HepG2 (cell line): ENCODE measurements at regions not wholly inside any gene's neighbourhood (a gene's known extent, or its start where the extent isn't known, plus 50 kb on each side); places are given as distances from the start of the nearest gene placed in this dataset.

ENCODE experiments used
- HOXA3 ChIP-seq: sonication (generic); formaldehyde crosslinking; IDR thresholded peaks from 2 replicates; pipeline ENCODE4 v1.5.0; 2020; ENCODE audit warnings: missing genetic modification reagents
- MEIS2 ChIP-seq: sonication (generic); formaldehyde crosslinking; IDR thresholded peaks from 2 replicates; pipeline ENCODE4 v1.9.0; 2021; ENCODE audit warnings: mild to moderate bottlenecking, missing genetic modification reagents
- NCOA1 ChIP-seq: sonication (generic); formaldehyde crosslinking; IDR thresholded peaks from 2 replicates; pipeline ENCODE4 v1.9.0; 2021; ENCODE audit warnings: missing genetic modification reagents
- PHF8 ChIP-seq: sonication (generic); formaldehyde crosslinking; IDR thresholded peaks from 2 replicates; pipeline ENCODE4 v1.5.0; 2020; ENCODE audit warnings: missing genetic modification reagents
- SMAD1 ChIP-seq: sonication (generic); formaldehyde crosslinking; IDR thresholded peaks from 2 replicates; pipeline ENCODE4 v1.4.0; 2020; ENCODE audit warnings: missing genetic modification reagents, low read depth, mild to moderate bottlenecking, borderline replicate concordance
- SNRNP70 ChIP-seq: fragments of 200-400 bp; formaldehyde crosslinking; IDR thresholded peaks from 2 replicates; pipeline ENCODE4 v1.6.1; 2017; ENCODE audit warnings: mild to moderate bottlenecking, low read depth, low read length, moderate library complexity
- ZNF331 ChIP-seq: sonication (generic); formaldehyde crosslinking; IDR thresholded peaks from 2 replicates; pipeline ENCODE4 v1.4.0; 2020; ENCODE audit warnings: missing genetic modification reagents
- ZNF552 ChIP-seq: sonication (generic); formaldehyde crosslinking; IDR thresholded peaks from 2 replicates; pipeline ENCODE4 v1.9.0; 2022; ENCODE audit warnings: missing genetic modification reagents, mild to moderate bottlenecking, borderline replicate concordance
- ZNF672 ChIP-seq: sonication (generic); formaldehyde crosslinking; IDR thresholded peaks from 2 replicates; pipeline ENCODE4 v1.8.1; 2022; ENCODE audit warnings: missing genetic modification reagents
- ZNF674 ChIP-seq: sonication (generic); formaldehyde crosslinking; IDR thresholded peaks from 2 replicates; pipeline ENCODE4 v1.5.0; 2020; ENCODE audit warnings: low read depth, mild to moderate bottlenecking, missing genetic modification reagents
- ZNF777 ChIP-seq: sonication (generic); formaldehyde crosslinking; IDR thresholded peaks from 2 replicates; pipeline ENCODE4 v1.4.0; 2020; ENCODE audit warnings: missing genetic modification reagents
- ZNF781 ChIP-seq: sonication (generic); formaldehyde crosslinking; IDR thresholded peaks from 2 replicates; pipeline ENCODE4 v1.5.1; 2020; ENCODE audit warnings: borderline replicate concordance, mild to moderate bottlenecking, missing genetic modification reagents; ENCODE audit errors: not compliant biosample characterization
- ZSCAN20 ChIP-seq: sonication (generic); formaldehyde crosslinking; IDR thresholded peaks from 2 replicates; pipeline ENCODE4 v1.4.0; 2020; ENCODE audit warnings: missing genetic modification reagents, mild to moderate bottlenecking, borderline replicate concordance
- TF ChIP-seq, protein P1 (sequence below): sonication (generic); formaldehyde crosslinking; IDR thresholded peaks from 2 replicates; pipeline ENCODE4 v1.4.0; 2020; ENCODE audit warnings: missing genetic modification reagents, borderline replicate concordance
- TF ChIP-seq, protein P2 (sequence below): sonication (generic); formaldehyde crosslinking; conservative IDR thresholded peaks from 2 replicates; pipeline ENCODE4 v1.8.1; 2023; ENCODE audit warnings: missing genetic modification reagents
- TF ChIP-seq, protein P3 (sequence below), 2 experiments: fragments of 450-650 bp in 1 of 2; sonication (generic) in 1 of 2; formaldehyde crosslinking; IDR thresholded peaks; 2 replicates each; pipeline versions ENCODE4 v1.5.0 to v1.8.0; 2020 to 2022; ENCODE audit warnings: mild to moderate bottlenecking in 1 of 2, missing genetic modification reagents in 1 of 2
- TF ChIP-seq, protein P4 (sequence below): sonication (generic); formaldehyde crosslinking; IDR thresholded peaks from 2 replicates; pipeline ENCODE4 v1.4.0; 2020; ENCODE audit warnings: missing genetic modification reagents, borderline replicate concordance
- TF ChIP-seq, protein P5 (sequence below): sonication (generic); formaldehyde crosslinking; IDR thresholded peaks from 2 replicates; pipeline ENCODE4 v1.8.1; 2022; ENCODE audit warnings: mild to moderate bottlenecking, missing genetic modification reagents
- TF ChIP-seq, protein P6 (sequence below): IDR thresholded peaks from 2 replicates; pipeline ENCODE4 v1.6.1; 2016; ENCODE audit warnings: missing genetic modification reagents, missing compliant biosample characterization

DNA sequence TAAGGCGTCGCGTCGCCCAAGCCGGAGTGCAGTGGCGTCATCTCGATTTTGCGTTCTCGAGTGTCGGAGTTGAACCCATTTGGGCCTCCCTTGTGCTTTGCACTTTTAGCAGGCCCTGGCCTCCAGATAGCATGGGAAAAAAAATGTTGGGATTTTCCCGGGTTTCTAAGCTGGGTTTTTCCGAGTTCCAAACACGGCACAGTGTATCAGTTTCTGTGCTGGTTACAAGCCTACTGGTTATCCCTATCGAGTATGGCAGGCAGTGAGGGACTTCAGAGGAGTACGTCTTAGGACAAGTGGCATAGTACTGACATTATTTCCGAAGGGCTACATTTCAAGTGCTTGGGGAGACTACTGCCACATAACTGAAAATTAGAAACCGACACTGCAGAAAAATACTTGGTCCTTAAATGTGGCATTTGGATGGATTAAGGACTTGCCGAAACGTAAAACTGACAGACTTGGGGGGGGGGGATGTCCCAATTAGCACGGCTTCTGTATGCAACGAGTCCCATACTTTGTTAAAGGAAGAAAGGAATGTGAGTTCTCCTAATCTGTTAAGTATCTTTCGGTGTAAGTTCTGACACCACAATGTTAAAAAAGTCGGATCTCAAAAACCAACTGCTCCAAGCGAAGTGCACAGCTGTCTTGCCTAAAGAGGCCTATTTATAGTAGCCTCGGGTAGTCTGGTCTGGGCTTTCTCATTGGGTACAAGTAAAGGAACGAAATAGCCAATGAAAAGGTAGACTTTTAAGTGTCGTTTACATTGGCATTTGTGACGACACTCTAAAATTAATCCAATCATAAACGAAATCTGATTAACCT is 70.2 kb downstream of the HFE start (continued):
- TF ChIP-seq, protein P1, sequence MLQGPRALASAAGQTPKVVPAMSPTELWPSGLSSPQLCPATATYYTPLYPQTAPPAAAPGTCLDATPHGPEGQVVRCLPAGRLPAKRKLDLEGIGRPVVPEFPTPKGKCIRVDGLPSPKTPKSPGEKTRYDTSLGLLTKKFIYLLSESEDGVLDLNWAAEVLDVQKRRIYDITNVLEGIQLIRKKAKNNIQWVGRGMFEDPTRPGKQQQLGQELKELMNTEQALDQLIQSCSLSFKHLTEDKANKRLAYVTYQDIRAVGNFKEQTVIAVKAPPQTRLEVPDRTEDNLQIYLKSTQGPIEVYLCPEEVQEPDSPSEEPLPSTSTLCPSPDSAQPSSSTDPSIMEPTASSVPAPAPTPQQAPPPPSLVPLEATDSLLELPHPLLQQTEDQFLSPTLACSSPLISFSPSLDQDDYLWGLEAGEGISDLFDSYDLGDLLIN, result no peak; the same call in 1 of the 2 replicates
- TF ChIP-seq ZNF552 (CRISPR knock-in tag) (peak; percentile 22; the same call in 1 of the 2 replicates), ZNF777 (CRISPR knock-in tag) (peak; percentile 34), PHF8 (CRISPR knock-in tag) (0 out of 2 replicates have a peak, but pooled peaks have one; percentile 18), ZNF674 (CRISPR knock-in tag) (peak; percentile 20; the same call in 1 of the 2 replicates), MEIS2 (CRISPR knock-in tag) (peak; percentile 26; the same call in 1 of the 2 replicates), ZNF331 (no peak), ZNF781 (CRISPR knock-in tag) (peak; percentile 47), ZSCAN20 (CRISPR knock-in tag) (0 out of 2 replicates have a peak, but pooled peaks have one; percentile 6), NCOA1 (CRISPR knock-in tag) (0 out of 2 replicates have a peak, but pooled peaks have one; percentile 22), SMAD1 (CRISPR knock-in tag) (no peak; the same call in 1 of the 2 replicates), SNRNP70 (0 out of 2 replicates have a peak, but pooled peaks have one; percentile 62), ZNF672 (CRISPR knock-in tag) (no peak; the same call in 1 of the 2 replicates), HOXA3 (CRISPR knock-in tag) (peak; percentile 29; the same call in 1 of the 2 replicates)
- TF ChIP-seq, protein P2, sequence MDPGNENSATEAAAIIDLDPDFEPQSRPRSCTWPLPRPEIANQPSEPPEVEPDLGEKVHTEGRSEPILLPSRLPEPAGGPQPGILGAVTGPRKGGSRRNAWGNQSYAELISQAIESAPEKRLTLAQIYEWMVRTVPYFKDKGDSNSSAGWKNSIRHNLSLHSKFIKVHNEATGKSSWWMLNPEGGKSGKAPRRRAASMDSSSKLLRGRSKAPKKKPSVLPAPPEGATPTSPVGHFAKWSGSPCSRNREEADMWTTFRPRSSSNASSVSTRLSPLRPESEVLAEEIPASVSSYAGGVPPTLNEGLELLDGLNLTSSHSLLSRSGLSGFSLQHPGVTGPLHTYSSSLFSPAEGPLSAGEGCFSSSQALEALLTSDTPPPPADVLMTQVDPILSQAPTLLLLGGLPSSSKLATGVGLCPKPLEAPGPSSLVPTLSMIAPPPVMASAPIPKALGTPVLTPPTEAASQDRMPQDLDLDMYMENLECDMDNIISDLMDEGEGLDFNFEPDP (CRISPR knock-in tag), result 0 out of 2 replicates have a peak, but pooled peaks have one; percentile 98
- TF ChIP-seq, protein P3, sequence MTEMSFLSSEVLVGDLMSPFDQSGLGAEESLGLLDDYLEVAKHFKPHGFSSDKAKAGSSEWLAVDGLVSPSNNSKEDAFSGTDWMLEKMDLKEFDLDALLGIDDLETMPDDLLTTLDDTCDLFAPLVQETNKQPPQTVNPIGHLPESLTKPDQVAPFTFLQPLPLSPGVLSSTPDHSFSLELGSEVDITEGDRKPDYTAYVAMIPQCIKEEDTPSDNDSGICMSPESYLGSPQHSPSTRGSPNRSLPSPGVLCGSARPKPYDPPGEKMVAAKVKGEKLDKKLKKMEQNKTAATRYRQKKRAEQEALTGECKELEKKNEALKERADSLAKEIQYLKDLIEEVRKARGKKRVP (CRISPR knock-in tag; IDR thresholded peaks at IDR 0.05), result peak in 1 of 2 experiments; percentile 93; a peak in 3 of 4 replicates
- TF ChIP-seq, protein P4, sequence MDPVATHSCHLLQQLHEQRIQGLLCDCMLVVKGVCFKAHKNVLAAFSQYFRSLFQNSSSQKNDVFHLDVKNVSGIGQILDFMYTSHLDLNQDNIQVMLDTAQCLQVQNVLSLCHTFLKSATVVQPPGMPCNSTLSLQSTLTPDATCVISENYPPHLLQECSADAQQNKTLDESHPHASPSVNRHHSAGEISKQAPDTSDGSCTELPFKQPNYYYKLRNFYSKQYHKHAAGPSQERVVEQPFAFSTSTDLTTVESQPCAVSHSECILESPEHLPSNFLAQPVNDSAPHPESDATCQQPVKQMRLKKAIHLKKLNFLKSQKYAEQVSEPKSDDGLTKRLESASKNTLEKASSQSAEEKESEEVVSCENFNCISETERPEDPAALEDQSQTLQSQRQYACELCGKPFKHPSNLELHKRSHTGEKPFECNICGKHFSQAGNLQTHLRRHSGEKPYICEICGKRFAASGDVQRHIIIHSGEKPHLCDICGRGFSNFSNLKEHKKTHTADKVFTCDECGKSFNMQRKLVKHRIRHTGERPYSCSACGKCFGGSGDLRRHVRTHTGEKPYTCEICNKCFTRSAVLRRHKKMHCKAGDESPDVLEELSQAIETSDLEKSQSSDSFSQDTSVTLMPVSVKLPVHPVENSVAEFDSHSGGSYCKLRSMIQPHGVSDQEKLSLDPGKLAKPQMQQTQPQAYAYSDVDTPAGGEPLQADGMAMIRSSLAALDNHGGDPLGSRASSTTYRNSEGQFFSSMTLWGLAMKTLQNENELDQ (CRISPR knock-in tag), result 0 out of 2 replicates have a peak, but pooled peaks have one; percentile 52
- TF ChIP-seq, protein P5, sequence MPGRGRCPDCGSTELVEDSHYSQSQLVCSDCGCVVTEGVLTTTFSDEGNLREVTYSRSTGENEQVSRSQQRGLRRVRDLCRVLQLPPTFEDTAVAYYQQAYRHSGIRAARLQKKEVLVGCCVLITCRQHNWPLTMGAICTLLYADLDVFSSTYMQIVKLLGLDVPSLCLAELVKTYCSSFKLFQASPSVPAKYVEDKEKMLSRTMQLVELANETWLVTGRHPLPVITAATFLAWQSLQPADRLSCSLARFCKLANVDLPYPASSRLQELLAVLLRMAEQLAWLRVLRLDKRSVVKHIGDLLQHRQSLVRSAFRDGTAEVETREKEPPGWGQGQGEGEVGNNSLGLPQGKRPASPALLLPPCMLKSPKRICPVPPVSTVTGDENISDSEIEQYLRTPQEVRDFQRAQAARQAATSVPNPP, result 0 out of 2 replicates have a peak, but pooled peaks have one; percentile 22
- TF ChIP-seq, protein P6, sequence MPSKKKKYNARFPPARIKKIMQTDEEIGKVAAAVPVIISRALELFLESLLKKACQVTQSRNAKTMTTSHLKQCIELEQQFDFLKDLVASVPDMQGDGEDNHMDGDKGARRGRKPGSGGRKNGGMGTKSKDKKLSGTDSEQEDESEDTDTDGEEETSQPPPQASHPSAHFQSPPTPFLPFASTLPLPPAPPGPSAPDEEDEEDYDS, result peak; percentile 98
